ENCODE measurements at regions not wholly inside any gene's neighbourhood (a gene's known extent, or its start where the extent isn't known, plus 50 kb on each side); places are given as distances from the start of the nearest gene placed in this dataset.
A peak's percentile ranks its signal among the peaks of the same experiment; 100 is the strongest.

- no peak for DNase-seq (ENCODE audit: low spot score)
These were observed 91.6 kb upstream of the CXCL12 start for GRCh38 chr10:44476409-44477045.

- no peak for DNase-seq (ENCODE audit: low spot score)
These were observed 92.1 kb upstream of the CXCL12 start for GRCh38 chr10:44477046-44477425.

DNA sequence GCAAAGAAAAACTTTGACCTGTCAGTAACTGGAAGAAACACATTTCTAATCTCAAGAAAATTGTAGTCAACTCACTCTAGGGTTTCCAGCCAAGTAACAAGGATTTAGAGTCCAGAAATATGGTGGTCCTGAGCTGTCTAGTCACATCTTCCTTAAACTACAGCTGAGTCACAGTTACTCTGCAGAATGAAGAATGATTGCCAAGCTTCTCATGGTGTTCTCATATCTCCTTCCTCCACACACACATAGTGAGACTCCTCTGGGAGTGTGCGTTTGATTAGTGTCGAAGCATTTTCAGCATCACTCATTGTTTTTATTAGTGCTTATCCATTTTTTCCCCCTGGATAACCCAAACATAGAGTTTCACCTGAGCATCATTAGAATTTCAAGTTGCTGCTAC, 93.1 kb upstream of the CXCL12 start:
- DNase-seq (ENCODE audit: low spot score): no peak

GRCh38 chr10:44478876-44479705, 94.2 kb upstream of the CXCL12 start:
- no peak for DNase-seq (ENCODE audit: low spot score)

- DNase-seq (ENCODE audit: low spot score): no peak
These were observed 107.8 kb upstream of the CXCL12 start for GRCh38 chr10:44492678-44493077.

GRCh38 chr10:44498222-44498621, 113.3 kb upstream of the CXCL12 start:
- no peak for DNase-seq (ENCODE audit: low spot score)

DNA sequence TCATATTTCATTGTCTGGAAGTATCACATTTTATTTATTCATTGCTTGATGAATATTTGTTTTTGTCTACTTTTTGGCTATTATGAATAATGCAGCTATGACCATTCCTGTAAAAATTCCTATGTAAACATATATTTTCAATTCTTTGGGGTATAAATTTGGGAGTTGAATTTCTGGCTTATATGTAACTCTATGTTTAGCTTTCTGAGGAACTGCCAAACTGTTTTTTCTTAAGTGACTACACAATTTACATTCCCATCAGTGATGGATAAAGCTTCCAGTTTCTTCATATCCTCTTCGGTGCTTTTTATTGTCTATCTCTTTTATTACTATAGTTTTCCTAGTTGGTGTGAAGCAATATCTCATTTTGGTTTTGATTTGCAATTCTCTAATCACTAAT, 115.6 kb upstream of the CXCL12 start:
- DNase-seq (ENCODE audit: low spot score): no peak

DNA sequence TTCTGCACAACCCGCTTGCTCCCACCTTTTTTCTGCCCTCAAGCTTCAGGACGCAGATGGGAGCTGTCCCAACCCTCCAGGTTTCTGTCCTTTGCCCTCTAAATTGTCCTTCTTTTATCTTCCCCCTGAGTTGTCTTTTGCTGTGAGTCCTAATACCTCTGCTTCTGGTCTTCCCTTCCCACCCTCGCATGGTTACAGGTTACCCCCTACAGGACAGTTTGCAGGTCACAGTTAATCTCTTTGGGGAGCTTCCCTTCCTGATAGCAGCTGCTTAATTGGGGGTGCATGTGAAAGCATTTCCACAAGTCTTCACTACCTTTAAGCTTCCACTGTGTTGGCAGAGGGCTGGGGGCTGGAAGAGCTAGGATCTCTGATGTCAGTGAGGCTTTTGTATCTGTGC, 121.5 kb upstream of the CXCL12 start:
- no peak for DNase-seq (ENCODE audit: low spot score)

GRCh38 chr10:44510379-44511115, 125.7 kb upstream of the CXCL12 start:
- no peak for DNase-seq (ENCODE audit: low spot score)

GRCh38 chr10:44511166-44511565, 126.3 kb upstream of the CXCL12 start:
- DNase-seq (ENCODE audit: low spot score): no peak

GRCh38 chr10:44511601-44512000, 126.7 kb upstream of the CXCL12 start:
- no peak for DNase-seq (ENCODE audit: low spot score)

- no peak for DNase-seq (ENCODE audit: low spot score)
These were observed 127.6 kb upstream of the CXCL12 start for GRCh38 chr10:44512431-44513022.

- no peak for DNase-seq (ENCODE audit: low spot score)
These were observed 128.7 kb upstream of the CXCL12 start for GRCh38 chr10:44513591-44513990.

DNA sequence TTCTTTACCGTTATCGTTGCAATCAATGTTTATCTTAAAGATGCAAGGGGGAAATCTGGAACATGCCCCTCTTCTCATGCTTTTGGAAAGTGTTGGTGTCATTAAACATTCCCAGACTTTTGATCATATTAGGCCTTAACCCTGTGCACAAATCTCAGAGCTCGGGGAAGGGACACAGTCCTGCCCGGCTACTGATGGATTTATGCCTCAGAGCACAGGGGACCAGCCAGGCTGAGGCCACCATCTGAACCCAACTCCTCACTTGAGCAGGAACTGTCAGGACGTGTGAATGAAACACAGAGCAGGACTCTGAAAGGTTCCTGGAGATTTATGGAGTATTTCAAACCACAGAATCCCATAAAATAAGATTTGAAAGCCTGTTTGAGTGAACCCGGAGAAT, 132.0 kb upstream of the CXCL12 start:
- no peak for DNase-seq (ENCODE audit: low spot score)

- DNase-seq (ENCODE audit: low spot score): peak; percentile 20
These were observed 132.7 kb upstream of the CXCL12 start for GRCh38 chr10:44517635-44518034.

DNA sequence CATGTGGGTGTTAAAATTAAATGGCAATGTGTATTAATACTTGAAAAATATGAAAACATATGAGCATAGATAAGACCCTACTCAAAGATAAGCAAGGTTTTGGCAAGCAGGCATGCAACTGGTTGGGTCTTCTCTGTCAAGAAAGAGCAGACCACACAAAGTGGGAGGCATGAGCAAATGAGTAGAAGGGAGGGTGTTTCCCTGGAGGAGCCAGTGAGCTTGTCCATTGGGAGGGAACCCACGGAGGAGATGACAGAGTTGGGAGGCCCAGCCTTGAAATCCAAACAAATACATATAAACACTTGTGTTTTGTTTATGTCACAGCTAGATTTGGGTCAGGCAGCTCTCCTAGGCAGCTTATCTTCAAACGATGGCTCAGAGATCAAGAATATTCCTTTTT, 134.5 kb upstream of the CXCL12 start:
- DNase-seq (ENCODE audit: low spot score): no peak

GRCh38 chr10:44520651-44521050, 135.8 kb upstream of the CXCL12 start:
- DNase-seq (ENCODE audit: low spot score): no peak

DNA sequence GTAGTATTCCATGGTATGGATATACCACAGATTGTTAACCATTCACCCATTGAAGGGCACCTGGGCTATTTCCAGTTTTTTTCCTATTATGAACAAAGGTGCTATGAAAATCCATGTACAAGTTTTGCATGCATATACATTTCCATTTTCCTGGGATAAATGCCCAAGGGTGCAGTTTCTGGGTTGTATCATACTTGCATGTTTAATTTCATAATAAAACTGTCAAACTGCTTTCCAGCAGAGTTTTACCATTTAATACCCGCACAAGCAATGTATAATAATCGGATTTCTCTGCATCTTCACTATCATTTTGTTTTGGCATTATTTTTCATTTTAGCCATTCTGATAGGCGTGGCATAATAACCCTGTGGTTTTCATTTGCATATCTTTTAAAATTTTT, 154.3 kb upstream of the CXCL12 start:
- DNase-seq (ENCODE audit: low spot score): no peak

DNA sequence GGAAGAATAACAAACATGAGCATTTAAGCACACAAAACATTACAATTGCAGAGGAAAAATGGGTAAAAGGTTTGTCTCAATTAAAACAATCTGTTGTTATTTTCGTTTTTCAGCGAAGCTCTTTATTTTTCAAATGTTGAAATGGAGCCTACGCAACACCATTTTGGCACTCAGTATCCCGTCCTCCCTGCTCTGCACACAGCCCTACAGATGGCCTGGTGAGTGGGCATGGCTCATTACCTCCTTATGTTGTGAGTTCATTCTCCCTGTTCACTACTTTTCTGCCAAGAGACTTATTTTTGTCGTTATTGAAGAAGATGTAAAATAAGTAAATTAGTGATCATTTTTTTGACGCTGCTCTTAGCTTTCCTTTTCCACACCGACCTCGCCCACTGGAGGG, 167.8 kb upstream of the CXCL12 start:
- no peak for DNase-seq (ENCODE audit: low spot score)

- DNase-seq (ENCODE audit: low spot score): no peak
These were observed 172.8 kb upstream of the CXCL12 start for GRCh38 chr10:44557596-44558191.

- no peak for DNase-seq (ENCODE audit: low spot score)
These were observed 173.6 kb upstream of the CXCL12 start for GRCh38 chr10:44558521-44558920.

DNA sequence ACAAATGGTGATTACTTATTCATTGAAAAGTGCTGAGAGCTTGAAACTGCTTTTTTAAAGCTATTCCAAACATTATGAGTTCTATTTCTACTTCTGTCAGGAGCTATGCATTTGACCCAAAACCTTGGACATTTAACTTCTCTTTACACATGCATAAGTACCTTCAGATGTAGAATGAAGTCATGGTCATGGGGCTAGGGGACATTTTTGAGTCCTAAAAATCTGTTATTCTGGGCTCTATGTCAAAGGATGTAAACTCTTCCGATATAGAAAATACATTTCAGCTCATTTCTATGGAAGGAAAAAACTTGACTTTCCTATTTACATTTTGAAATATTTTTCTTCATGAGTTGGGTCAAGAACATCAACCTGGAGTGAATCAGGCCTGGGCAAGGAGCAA, 179.5 kb upstream of the CXCL12 start:
- DNase-seq (ENCODE audit: low spot score): no peak
